WI38 (cell line): ENCODE measurements at regions not wholly inside any gene's neighbourhood (a gene's known extent, or its start where the extent isn't known, plus 50 kb on each side); places are given as distances from the start of the nearest gene placed in this dataset.

Experiments used
- H3K4me3 ChIP-seq: 2 replicates; pipeline ENCODE4 v1.5.1; 2011; ENCODE audit warnings: low read depth, mild to moderate bottlenecking, control low read depth, low read length
- CTCF ChIP-seq: IDR thresholded peaks from 2 replicates; pipeline ENCODE4 v1.5.1; 2012; ENCODE audit warnings: low read depth, mild to moderate bottlenecking, control low read depth, low read length

- TF ChIP-seq CTCF, result no peak
- no peak overlapping the region for H3K4me3 ChIP-seq
Observed at GRCh38 chr6:91611190-91611589, 1024.3 kb upstream of the MAP3K7 start.

GRCh38 chr6:91608428-91608827, 1021.6 kb upstream of the MAP3K7 start:
- no peak overlapping the region for H3K4me3 ChIP-seq
- TF ChIP-seq CTCF, result no peak

GRCh38 chr6:91606148-91606901, 1019.5 kb upstream of the MAP3K7 start:
- no peak for TF ChIP-seq CTCF
- no peak overlapping the region for H3K4me3 ChIP-seq

- TF ChIP-seq CTCF, result no peak
- H3K4me3 ChIP-seq, result no peak overlapping the region
Observed at GRCh38 chr6:91600561-91600960, 1013.7 kb upstream of the MAP3K7 start.

GRCh38 chr6:91590191-91590590, 1003.3 kb upstream of the MAP3K7 start:
- no peak for TF ChIP-seq CTCF
- H3K4me3 ChIP-seq, result no peak overlapping the region

GRCh38 chr6:91580635-91581034, 993.8 kb upstream of the MAP3K7 start:
- TF ChIP-seq CTCF, result no peak
- no peak overlapping the region for H3K4me3 ChIP-seq

GRCh38 chr6:91575032-91575431, 988.2 kb upstream of the MAP3K7 start:
- no peak overlapping the region for H3K4me3 ChIP-seq
- TF ChIP-seq CTCF, result no peak
